MM.1S (cell line): ENCODE measurements at regions not wholly inside any gene's neighbourhood (a gene's known extent, or its start where the extent isn't known, plus 50 kb on each side); places are given as distances from the start of the nearest gene placed in this dataset.

ENCODE experiments used
- DNase-seq: peaks from one replicate; pipeline ENCODE4 v3.0.0-alpha.2; 2015
- H2AFZ ChIP-seq: fragments of 300-600 bp; sonication (generic); 2 replicates; pipeline ENCODE4 v1.6.0; 2016; ENCODE audit warnings: antibody characterized with exemption, low read length
- H3F3A ChIP-seq: fragments of 300-600 bp; sonication (generic); 2 replicates; pipeline ENCODE4 v1.6.1; 2016; ENCODE audit warnings: mild to moderate bottlenecking, antibody characterized with exemption, low read length, moderate library complexity, mixed read lengths; ENCODE audit not compliant: insufficient read depth
- H3K27ac ChIP-seq: fragments of 300-600 bp; sonication (generic); 2 replicates; pipeline ENCODE4 v1.5.1; 2016; ENCODE audit warnings: mild to moderate bottlenecking, low read length
- H3K27me3 ChIP-seq: fragments of 300-600 bp; sonication (generic); replicated peaks from 2 replicates; pipeline ENCODE4 v1.6.0; 2016; ENCODE audit warnings: low read length; ENCODE audit not compliant: insufficient read depth
- H3K36me3 ChIP-seq: fragments of 300-600 bp; sonication (generic); replicated peaks from 2 replicates; pipeline ENCODE4 v1.6.1; 2016; ENCODE audit warnings: mild to moderate bottlenecking, low read length, mixed read lengths; ENCODE audit not compliant: insufficient read depth
- H3K4me1 ChIP-seq: fragments of 300-600 bp; sonication (generic); 2 replicates; pipeline ENCODE4 v1.6.1; 2016; ENCODE audit warnings: low read length, mixed read lengths
- H3K4me2 ChIP-seq: fragments of 300-600 bp; sonication (generic); 2 replicates; pipeline ENCODE4 v1.6.0; 2016; ENCODE audit warnings: low read depth, low read length
- H3K4me3 ChIP-seq: fragments of 300-600 bp; sonication (generic); 2 replicates; pipeline ENCODE4 v1.5.1; 2016; ENCODE audit warnings: low read length, mixed read lengths
- H3K79me2 ChIP-seq: fragments of 300-600 bp; sonication (generic); 2 replicates; pipeline ENCODE4 v1.6.1; 2016; ENCODE audit warnings: mixed run types, low read length, mixed read lengths
- H3K9ac ChIP-seq: fragments of 300-600 bp; sonication (generic); 2 replicates; pipeline ENCODE4 v1.6.1; 2016; ENCODE audit warnings: low read length, mixed read lengths
- H3K9me2 ChIP-seq: fragments of 300-600 bp; sonication (generic); replicated peaks from 2 replicates; pipeline ENCODE4 v1.6.1; 2016; ENCODE audit warnings: mild to moderate bottlenecking, low read length, mixed read lengths; ENCODE audit not compliant: insufficient read depth
- H3K9me3 ChIP-seq: fragments of 300-600 bp; sonication (generic); replicated peaks from 2 replicates; pipeline ENCODE4 v1.6.1; 2016; ENCODE audit warnings: mild to moderate bottlenecking, low read length, mixed read lengths; ENCODE audit not compliant: insufficient read depth
- H4K20me1 ChIP-seq: fragments of 300-600 bp; sonication (generic); 2 replicates; pipeline ENCODE4 v1.6.1; 2016; ENCODE audit warnings: mild to moderate bottlenecking, low read length, moderate library complexity, mixed read lengths; ENCODE audit not compliant: insufficient read depth
- CTCF ChIP-seq: fragments of 300-600 bp; sonication (generic); IDR thresholded peaks from 2 replicates; pipeline ENCODE4 v1.5.1; 2016; ENCODE audit warnings: antibody characterized with exemption, low read length, mixed read lengths
- EZH2 ChIP-seq: fragments of 300-600 bp; sonication (generic); optimal IDR thresholded peaks from 2 replicates; pipeline ENCODE3; 2017; ENCODE audit warnings: low read depth, mild to moderate bottlenecking, antibody characterized with exemption, low read length, mixed read lengths
- EZH2phosphoT487 ChIP-seq: fragments of 300-600 bp; sonication (generic); IDR thresholded peaks from 2 replicates; pipeline ENCODE4 v1.6.1; 2018; ENCODE audit warnings: antibody characterized with exemption, low read length

- Histone ChIP-seq H3K4me3 (no peak overlapping the region), H3F3A (no peaks in the 10 kb centered on the region), H3K4me2 (no peak overlapping the region), H2AFZ (no peak overlapping the region), H3K36me3 (no peaks in the 10 kb centered on the region), H3K27ac (no peak overlapping the region), H4K20me1 (no peaks in the 10 kb centered on the region), H3K27me3 (no peaks in the 10 kb centered on the region), H3K4me1 (no peaks in the 10 kb centered on the region), H3K79me2 (no peaks in the 10 kb centered on the region), H3K9ac (no peak overlapping the region), H3K9me2 (no peaks in the 10 kb centered on the region), H3K9me3 (no peaks in the 10 kb centered on the region)
- no peak for DNase-seq
- TF ChIP-seq EZH2phosphoT487 (no peak), EZH2 (no peak), CTCF (no peak)
Observed at GRCh38 chr14:62301911-62302310, 539.7 kb downstream of the SNAPC1 start.

GRCh38 chr14:62303437-62303836, 541.2 kb downstream of the SNAPC1 start:
- Histone ChIP-seq H3K9me2 (no peaks in the 10 kb centered on the region), H3F3A (no peaks in the 10 kb centered on the region), H4K20me1 (no peaks in the 10 kb centered on the region), H2AFZ (no peak overlapping the region), H3K27ac (no peak overlapping the region), H3K4me2 (no peak overlapping the region), H3K9ac (no peak overlapping the region), H3K4me3 (no peak overlapping the region), H3K9me3 (no peaks in the 10 kb centered on the region), H3K79me2 (no peaks in the 10 kb centered on the region), H3K27me3 (no peaks in the 10 kb centered on the region), H3K36me3 (no peaks in the 10 kb centered on the region), H3K4me1 (no peaks in the 10 kb centered on the region)
- DNase-seq, result no peak
- TF ChIP-seq EZH2phosphoT487 (no peak), CTCF (no peak), EZH2 (no peak)

- Histone ChIP-seq H3K4me2 (no peak overlapping the region), H3K36me3 (no peaks in the 10 kb centered on the region), H3K9me2 (no peaks in the 10 kb centered on the region), H3K9me3 (no peaks in the 10 kb centered on the region), H3K79me2 (no peaks in the 10 kb centered on the region), H3K27me3 (no peaks in the 10 kb centered on the region), H3K27ac (no peak overlapping the region), H4K20me1 (no peaks in the 10 kb centered on the region), H2AFZ (no peak overlapping the region), H3K4me3 (no peak overlapping the region), H3K4me1 (no peaks in the 10 kb centered on the region), H3F3A (no peaks in the 10 kb centered on the region), H3K9ac (no peak overlapping the region)
- TF ChIP-seq EZH2 (no peak), EZH2phosphoT487 (no peak), CTCF (no peak)
- no peak for DNase-seq
Observed at GRCh38 chr14:62304257-62304656, 542.0 kb downstream of the SNAPC1 start.

- no peak overlapping the region for H3K9ac ChIP-seq
- H3K4me1 ChIP-seq, result no peaks in the 10 kb centered on the region
- no peaks in the 10 kb centered on the region for H3K9me3 ChIP-seq
- H4K20me1 ChIP-seq, result no peaks in the 10 kb centered on the region
- no peak for DNase-seq
- no peaks in the 10 kb centered on the region for H3K79me2 ChIP-seq
- no peaks in the 10 kb centered on the region for H3K27me3 ChIP-seq
- H3F3A ChIP-seq, result no peaks in the 10 kb centered on the region
- no peak for TF ChIP-seq CTCF
- no peak for TF ChIP-seq EZH2phosphoT487
- TF ChIP-seq EZH2, result no peak
- H3K4me3 ChIP-seq, result no peak overlapping the region
- H3K36me3 ChIP-seq, result no peaks in the 10 kb centered on the region
- no peak overlapping the region for H3K27ac ChIP-seq
- H3K4me2 ChIP-seq, result no peak overlapping the region
- no peaks in the 10 kb centered on the region for H3K9me2 ChIP-seq
- H2AFZ ChIP-seq, result no peak overlapping the region
Observed at GRCh38 chr14:62307844-62308243, 545.6 kb downstream of the SNAPC1 start.
